ENCODE measurements at regions not wholly inside any gene's neighbourhood (a gene's known extent, or its start where the extent isn't known, plus 50 kb on each side); places are given as distances from the start of the nearest gene placed in this dataset.
"Not testable (repeated sequence)": the region's sequence is repeated elsewhere in the genome, so short reads cannot be mapped to it uniquely, and the experiment has no call there.

DNA sequence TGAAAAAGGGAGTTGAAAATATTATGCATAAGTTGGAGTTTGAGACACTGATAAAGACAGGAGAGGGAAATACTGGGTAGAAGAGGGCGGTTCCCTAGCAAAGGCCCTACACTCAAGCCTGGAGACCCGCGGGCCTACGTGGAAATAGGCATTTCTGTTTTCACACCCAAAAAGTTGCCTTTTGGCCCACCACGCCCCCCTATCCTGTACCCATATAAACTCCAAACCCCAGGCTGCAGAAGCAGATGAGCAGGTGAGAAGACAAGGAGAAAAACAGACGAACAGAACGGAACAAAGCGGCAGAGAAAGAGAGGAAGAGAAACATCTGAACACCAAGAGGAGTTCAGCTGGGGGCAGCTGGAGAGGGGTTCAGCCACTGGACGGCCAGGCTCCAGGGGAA is 177.9 kb downstream of the GALC start:
- no peak for DNase-seq (ENCODE audit: low read depth)

- DNase-seq (ENCODE audit: low read depth): no peak
These were observed 179.3 kb downstream of the GALC start for GRCh38 chr14:87813686-87814085.

DNA sequence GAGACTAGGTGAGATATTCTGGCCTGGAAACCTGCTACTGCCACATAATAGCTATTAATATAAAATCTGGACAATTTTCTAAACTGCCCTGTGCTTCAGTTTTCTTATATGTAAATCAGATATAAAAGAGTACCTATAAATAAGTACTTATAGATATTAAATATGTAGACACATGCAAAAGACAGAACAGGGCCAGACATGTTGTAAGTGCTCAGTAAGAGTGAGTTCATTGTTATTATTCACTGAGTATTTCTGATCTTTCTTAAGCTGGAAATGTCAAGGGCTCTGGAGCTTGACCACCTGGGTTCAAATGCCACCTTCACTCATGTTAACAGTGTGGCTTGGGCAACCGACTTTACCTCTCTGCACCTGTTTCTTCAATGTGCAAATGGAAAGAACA is 179.8 kb downstream of the GALC start:
- DNase-seq (ENCODE audit: low read depth): no peak

DNA sequence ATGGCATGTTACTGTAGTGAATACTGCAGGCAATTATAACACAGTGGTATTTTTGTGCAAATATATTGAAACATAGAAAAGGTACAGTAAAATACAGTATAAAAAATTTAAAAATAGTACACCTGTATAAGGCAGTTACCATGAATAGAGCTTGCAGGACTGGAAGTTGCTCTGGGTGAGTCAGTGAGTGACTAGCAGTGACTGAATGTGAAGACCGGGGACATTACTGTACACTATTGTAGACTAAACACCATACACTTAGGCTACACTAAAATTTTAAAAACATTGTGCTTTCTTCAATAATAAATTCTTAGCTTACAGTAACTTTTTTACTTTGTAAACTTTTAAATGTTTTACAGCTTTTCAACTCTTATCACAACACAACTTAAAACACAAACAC is 181.7 kb downstream of the GALC start:
- no peak for DNase-seq (ENCODE audit: low read depth)

DNA sequence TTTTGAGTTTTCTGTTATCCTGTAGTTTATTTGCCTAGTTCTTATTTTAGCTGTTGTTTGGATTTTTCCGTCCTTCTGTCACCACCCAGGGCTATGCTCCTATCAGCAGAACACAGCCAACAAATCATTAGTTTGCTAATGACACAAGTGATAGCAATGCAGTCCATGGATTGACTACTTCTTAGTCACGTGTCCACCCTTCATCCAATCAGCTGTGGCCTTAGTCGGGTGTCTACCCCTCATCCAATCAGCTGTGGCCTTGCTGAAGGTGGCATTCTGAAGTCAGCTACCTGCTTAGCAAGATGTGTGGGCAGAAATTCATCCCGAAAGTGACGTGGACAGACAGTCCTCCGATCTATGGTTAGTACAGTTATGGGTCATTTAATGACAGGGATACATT is 182.3 kb downstream of the GALC start:
- no peak for DNase-seq (ENCODE audit: low read depth)

DNA sequence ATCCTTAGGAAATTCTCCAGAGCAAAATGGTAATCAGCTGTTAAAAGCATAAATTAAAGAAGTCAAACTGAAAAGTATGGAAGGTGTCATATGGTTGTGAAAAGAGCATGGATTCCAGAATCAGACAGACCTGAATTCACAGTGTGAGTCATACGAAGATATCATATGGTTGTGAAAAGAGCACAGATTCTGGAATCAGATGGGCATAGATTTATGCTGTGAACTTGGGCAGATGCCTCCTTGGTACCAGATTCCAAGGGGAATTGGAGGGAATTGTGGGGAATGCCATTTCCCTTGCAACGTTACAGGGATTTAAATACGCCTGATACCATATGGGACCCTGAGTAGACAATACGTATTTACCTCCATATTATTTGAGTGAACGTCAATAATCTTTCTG is 183.7 kb downstream of the GALC start:
- no peak for DNase-seq (ENCODE audit: low read depth)

DNA sequence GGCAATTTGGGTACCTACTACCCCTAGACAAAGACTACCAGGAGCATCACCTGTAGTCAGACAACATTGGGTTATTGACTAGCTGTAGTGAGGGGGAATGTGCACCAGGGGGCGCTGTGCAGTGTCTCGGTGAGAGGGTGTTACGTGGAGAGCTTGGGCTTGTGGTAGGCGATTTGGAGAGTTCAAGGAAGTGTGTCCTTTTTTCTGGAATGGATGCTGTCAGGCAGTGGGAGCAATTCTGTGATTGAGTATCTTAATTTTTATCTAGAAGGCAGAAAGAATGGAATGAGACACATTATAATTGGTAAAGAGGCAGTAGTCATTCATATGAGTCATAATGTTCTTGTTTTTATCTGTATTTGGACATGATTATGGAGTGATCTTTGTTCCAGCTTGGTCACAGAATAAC is 187.7 kb downstream of the GALC start:
- no peak for DNase-seq (ENCODE audit: low read depth)

DNA sequence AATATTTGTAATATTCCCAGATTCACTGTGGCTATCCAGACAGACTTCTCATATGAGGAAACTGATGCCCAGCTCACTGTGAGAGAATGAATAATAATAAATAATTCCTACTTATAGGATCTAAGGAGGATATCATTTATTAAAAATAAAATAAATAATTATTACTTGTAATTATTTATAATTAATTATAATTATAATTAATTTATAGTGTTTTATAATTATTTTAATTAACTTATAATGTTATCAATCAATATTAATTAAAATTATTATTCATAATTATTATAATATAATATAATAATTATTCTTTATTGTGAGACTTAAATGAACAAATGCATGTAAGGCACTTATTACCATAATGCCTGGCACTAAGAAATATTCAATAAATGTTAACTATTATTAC is 192.8 kb downstream of the GALC start:
- no peak for DNase-seq (ENCODE audit: low read depth)

DNA sequence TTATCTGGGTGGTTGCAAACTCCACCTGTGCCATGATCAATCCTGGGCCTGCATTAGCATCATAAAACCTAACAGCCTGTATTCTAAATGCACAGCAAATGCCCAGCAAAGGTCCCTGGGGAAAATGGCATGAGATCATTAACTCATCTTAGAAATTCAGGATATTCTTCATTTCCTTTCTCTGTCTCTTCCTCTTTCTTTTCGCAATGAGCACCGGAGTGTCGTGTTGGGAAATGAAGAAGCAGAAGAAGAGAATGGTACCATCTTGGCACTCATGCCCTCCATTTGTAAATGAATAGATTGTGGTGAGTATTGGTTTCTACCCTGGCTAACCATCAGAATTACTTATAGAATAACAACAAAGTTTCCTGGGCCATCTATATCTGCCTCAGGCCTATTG is 193.6 kb downstream of the GALC start:
- no peak for DNase-seq (ENCODE audit: low read depth)

DNA sequence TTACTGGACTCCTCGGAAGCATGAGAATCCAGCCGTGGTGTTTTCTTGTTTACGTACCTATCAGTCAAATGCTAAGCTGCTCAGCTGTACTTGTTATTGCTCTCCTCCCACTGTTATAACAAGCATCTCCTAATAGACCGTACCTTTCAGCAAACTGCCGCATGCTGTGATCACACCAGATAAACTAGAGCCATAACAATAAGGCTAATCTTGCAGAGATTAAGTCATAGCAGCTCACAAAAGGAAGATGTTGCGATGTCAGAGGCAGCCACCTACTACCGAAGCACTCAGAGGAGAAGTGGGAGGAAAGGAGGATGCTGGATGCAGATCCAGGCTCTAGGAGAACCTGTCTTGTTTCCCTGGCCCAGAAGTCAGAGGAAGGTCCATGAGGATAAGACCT is 196.0 kb downstream of the GALC start:
- DNase-seq (ENCODE audit: low read depth): no peak

GRCh38 chr14:87794561-87794960 is 198.4 kb downstream of the GALC start:
- DNase-seq (ENCODE audit: low read depth): no peak

DNA sequence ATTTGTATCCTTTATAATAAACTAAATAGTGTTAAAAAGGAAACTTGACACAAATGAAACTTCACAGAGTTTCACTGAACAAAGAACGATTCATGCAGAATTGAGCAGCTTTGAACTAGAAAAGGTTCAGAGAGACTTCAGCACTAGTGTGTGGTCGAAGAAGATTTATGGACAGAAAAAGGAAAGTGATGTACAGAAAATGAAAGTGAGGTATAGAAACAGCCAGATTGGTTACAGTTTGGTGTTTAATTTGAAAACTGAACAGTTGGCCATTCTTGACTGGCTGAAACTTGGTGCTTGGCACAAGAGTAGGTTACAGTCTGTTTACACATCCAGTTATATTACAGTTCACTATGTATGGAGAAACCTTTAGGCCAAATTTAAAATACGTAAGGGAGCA is 207.1 kb downstream of the GALC start:
- no peak for DNase-seq (ENCODE audit: low read depth)

DNA sequence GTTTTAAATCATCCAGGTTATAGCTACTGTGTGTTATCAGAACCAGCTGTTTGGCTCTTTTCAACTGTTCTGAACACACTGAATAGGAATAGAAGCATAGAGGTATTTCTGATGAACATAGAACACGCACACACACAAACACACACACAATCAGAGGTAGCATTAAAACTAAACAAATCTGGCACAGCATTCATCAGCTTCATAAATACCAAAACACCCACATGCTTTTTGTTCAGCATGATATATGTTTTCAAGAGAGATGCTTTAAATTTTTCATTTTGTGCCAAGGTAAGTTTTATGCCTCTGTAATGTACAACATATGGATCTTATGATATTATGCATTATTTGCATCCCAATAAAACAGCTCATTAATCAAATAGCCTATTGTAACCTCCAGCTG is 208.6 kb downstream of the GALC start:
- DNase-seq (ENCODE audit: low read depth): no peak

DNA sequence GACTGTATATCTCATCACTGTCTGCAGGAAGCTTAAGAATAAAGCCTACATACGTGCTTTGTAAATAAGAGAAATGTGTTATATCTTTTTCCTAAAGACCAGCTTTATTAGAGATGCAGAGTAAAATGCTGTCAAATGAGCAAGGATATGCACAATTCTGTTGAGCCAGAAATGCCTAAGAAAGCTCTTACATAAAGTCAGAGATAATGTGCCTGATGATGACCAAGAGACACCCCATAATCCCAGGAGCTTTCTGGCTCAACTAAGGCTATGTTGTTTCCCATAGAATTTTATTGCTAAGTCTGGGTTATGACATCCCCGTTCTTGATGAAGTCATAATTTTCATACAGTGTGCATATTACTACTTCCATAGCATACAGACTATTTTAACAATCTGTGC is 209.9 kb downstream of the GALC start:
- no peak for DNase-seq (ENCODE audit: low read depth)

- no peak for DNase-seq (ENCODE audit: low read depth)
These were observed 220.1 kb downstream of the GALC start for GRCh38 chr14:87772854-87773253.

- no peak for DNase-seq (ENCODE audit: low read depth)
These were observed 225.4 kb downstream of the GALC start for GRCh38 chr14:87767567-87767901.

GRCh38 chr14:87758876-87759275 is 234.1 kb downstream of the GALC start:
- DNase-seq (ENCODE audit: low read depth): no peak

DNA sequence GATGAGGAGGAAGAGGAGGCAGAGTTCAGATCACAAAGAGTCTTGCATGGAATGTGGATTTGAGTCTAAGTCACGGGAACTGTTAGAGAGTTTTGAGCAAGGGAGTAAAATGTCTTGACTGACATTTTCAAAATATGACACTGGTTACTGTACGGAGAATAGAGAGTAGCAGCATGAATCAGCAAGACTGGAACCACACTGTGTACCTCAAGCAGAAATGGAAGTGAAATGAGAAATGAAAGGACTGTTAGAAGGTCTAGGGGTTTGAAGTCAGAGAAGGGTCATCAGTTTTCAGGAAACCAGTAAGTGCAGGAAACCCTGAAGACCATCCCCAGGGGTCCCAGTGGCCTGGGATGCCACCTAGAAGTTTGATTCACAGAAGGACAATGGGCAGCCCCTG is 236.3 kb downstream of the GALC start:
- DNase-seq (ENCODE audit: low read depth): no peak

GRCh38 chr14:87754520-87755223 is 238.3 kb downstream of the GALC start:
- no peak for DNase-seq (ENCODE audit: low read depth)

DNA sequence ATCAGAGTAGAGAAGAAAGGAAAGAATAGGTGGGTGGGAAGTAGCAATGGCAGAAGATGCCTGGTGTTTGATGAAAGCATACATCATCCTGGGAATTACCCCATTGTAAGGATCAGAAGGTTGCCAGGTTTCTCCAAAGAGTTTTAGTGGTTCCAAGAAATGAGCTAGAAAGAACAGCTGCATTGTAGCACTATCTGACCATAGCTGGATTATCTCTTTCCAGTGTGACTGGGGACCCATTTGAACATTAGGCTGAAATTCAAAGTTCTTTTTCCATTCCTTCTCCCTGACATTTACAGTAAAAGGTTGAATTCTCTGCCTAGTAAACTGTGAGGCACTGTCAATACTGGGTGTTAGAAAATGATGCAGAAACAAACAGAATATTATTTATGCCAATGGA is 244.4 kb downstream of the GALC start:
- DNase-seq (ENCODE audit: low read depth): no peak

GRCh38 chr14:87745507-87746118 is 247.4 kb downstream of the GALC start:
- DNase-seq (ENCODE audit: low read depth): no peak

DNA sequence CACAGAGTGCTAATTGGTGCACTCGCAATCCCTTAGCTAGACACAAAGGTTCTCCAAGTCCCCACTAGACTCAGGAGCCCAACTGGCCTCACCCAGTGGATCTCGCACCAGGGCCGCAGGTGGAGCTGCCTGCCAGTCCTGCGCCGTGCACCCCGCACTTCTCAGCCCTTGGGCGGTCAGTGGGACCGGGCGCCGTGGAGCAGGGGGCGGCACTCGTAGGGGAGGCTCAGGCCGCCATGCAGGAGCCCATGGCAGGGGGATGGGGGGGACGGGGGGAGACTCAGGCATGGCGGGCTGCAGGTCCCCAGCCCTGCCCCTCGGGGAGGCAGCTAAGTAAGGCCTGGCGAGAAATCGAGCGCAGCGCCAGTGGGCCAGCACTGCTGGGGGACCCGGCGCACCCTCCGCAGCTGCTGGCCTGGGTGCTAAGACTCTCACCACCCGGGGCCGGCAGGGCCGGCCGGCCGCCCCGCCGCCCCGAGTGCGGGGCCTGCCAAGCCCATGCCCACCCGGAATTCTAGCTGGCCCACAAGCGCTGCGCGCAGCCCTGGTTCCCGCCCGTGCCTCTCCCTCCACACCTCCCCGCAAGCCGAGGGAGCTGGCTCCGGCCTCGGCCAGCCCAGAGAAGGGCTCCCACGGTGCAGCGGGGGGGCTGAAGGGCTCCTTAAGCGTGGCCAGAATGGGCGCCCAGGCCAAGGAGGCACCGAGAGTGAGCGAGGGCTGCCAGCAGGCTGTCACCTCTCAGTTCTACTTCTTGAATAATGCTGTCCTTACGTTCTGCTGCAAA is 258.2 kb downstream of the GALC start:
- not testable (repeated sequence) for DNase-seq (ENCODE audit: low read depth)

DNA sequence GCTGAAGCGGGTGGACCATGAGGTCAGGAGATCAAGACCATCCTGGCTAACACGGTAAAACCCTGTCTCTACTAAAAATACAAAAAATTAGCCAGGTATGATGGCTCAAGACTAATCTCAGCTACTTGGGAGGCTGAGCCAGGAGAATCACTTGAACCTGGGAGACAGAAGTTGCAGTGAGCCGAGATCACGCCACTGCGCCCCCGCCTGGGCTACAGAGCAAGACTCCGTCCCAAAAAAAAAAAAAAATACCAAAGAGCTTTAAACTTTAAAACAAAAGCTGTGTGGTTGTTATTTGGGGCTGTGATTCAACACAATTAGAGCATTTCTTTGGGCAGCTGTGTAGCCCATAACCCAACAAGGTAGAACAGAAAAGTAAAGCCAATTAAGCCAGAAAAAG is 259.9 kb downstream of the GALC start:
- not testable (repeated sequence) for DNase-seq (ENCODE audit: low read depth)

- DNase-seq (ENCODE audit: low read depth): no peak
These were observed 260.4 kb downstream of the GALC start for GRCh38 chr14:87732562-87732961.

Data from stimulated activated CD8-positive, alpha-beta memory T cell treated with anti-CD3 and anti-CD28 coated beads, Interleukin-12 subunit alpha, Interleukin-12 subunit beta, amount 100 ng/mL, for 4 hours (primary cell).